Endothelial cell of umbilical vein (primary cell): ENCODE measurements at regions not wholly inside any gene's neighbourhood (a gene's known extent, or its start where the extent isn't known, plus 50 kb on each side); places are given as distances from the start of the nearest gene placed in this dataset.

Experiments used
- BruUV-seq: library from RNA; stranded (reverse); fragments of 400-500 nt; replicated peaks from 2 replicates; lab custom pipeline; 2021; lab: Mats Ljungman, UMichigan
- CTCF ChIA-PET: fragments of 300-600, 350-600 bp; sonication (Branson Sonifier 250); formaldehyde crosslinking; loops from one replicate; lab custom pipeline; 2021; ENCODE audit warnings: antibody characterized with exemption, inconsistent platforms; lab: Charles Lee
- POLR2A ChIA-PET: fragments of 300-600, 350-600 bp; sonication (Branson Sonifier 250); formaldehyde crosslinking; loops from one replicate; lab custom pipeline; 2021; ENCODE audit warnings: antibody characterized with exemption, inconsistent platforms; lab: Charles Lee
- DNase-seq: peaks from one replicate; pipeline ENCODE4 v3.0.0-alpha.2; 2011; ENCODE audit warnings: low read depth, low spot score
- FAIRE-seq: peaks from 2 replicates; lab custom pipeline; 2011; peaks lifted over from hg19 to GRCh38; lab: Jason Lieb, UNC
- H2AFZ ChIP-seq: 2 replicates; pipeline ENCODE4 v1.6.0; 2012; ENCODE audit warnings: low read depth, low read length, control low read depth, inconsistent platforms
- H3K27ac ChIP-seq: 2 replicates; pipeline ENCODE4 v1.5.1; 2011; ENCODE audit warnings: low read depth, mild to moderate bottlenecking, control low read depth, low read length, moderate library complexity; ENCODE audit not compliant: insufficient read depth
- H3K27me3 ChIP-seq, 2 experiments: 2 replicates each; pipeline versions ENCODE4 v1.6.0 to v1.6.1; 2011; ENCODE audit warnings: low read length in 2 of 2, mixed read lengths in 1 of 2; ENCODE audit not compliant: control insufficient read depth in 2 of 2, insufficient read depth in 2 of 2
- H3K36me3 ChIP-seq, 2 experiments: 2 replicates in 1 of 2; 3 replicates in 1 of 2; pipeline ENCODE4 v1.5.1; 2011; ENCODE audit warnings: low read length in 2 of 2, mild to moderate bottlenecking in 1 of 2, moderate library complexity in 1 of 2; ENCODE audit not compliant: control insufficient read depth in 2 of 2, insufficient read depth in 2 of 2; ENCODE audit errors: extremely low read depth in 1 of 2
- H3K4me1 ChIP-seq: 3 replicates; pipeline ENCODE4 v1.5.1; 2011; ENCODE audit warnings: mild to moderate bottlenecking, low read length; ENCODE audit not compliant: control insufficient read depth, insufficient read depth; ENCODE audit errors: extremely low read depth
- H3K4me2 ChIP-seq: 2 replicates; pipeline ENCODE4 v1.6.1; 2011; ENCODE audit warnings: low read length, control low read depth, mixed read lengths; ENCODE audit not compliant: insufficient read depth
- H3K4me3 ChIP-seq, 3 experiments: fragments of 200-600 bp in 1 of 3; sonication (generic), shearing (Covaris generic) in 1 of 3; replicated peaks in 1 of 3; 2 replicates each; pipeline ENCODE4 v1.5.1; 2011 to 2016; ENCODE audit warnings: control low read depth in 3 of 3, low read length in 3 of 3, mild to moderate bottlenecking in 2 of 3, inconsistent platforms in 1 of 3, low read depth in 1 of 3, moderate library complexity in 1 of 3; ENCODE audit not compliant: insufficient read depth in 1 of 3
- H3K79me2 ChIP-seq: 2 replicates; pipeline ENCODE4 v1.6.0; 2012; ENCODE audit warnings: low read length, inconsistent platforms; ENCODE audit not compliant: control insufficient read depth, insufficient read depth
- H3K9ac ChIP-seq: replicated peaks from 2 replicates; pipeline ENCODE3; 2011; ENCODE audit warnings: low read length, control low read depth; ENCODE audit not compliant: insufficient read depth; ENCODE audit errors: extremely low read depth
- H3K9me1 ChIP-seq: replicated peaks from 3 replicates; pipeline ENCODE4 v1.6.0; 2011; ENCODE audit warnings: mild to moderate bottlenecking, low read length; ENCODE audit not compliant: control insufficient read depth, insufficient read depth; ENCODE audit errors: extremely low read depth
- H3K9me3 ChIP-seq: replicated peaks from 2 replicates; pipeline ENCODE4 v1.5.1; 2012; ENCODE audit warnings: low read length, inconsistent platforms; ENCODE audit not compliant: control insufficient read depth, insufficient read depth
- H4K20me1 ChIP-seq: replicated peaks from 2 replicates; pipeline ENCODE3; 2011; ENCODE audit warnings: mild to moderate bottlenecking, low read length; ENCODE audit not compliant: control insufficient read depth, insufficient read depth; ENCODE audit errors: extremely low read depth
- CTCF ChIP-seq, 2 donors: IDR thresholded peaks; 1 replicate in 1 of 2; 2 replicates in 1 of 2; pipeline ENCODE4 v1.5.1; 2011; ENCODE audit warnings: low read length in 2 of 2, mild to moderate bottlenecking in 2 of 2, moderate library complexity in 2 of 2, control low read depth in 1 of 2, inconsistent platforms in 1 of 2, low read depth in 1 of 2; ENCODE audit not compliant: insufficient read depth in 1 of 2; ENCODE audit errors: extremely low read depth in 1 of 2
- EZH2 ChIP-seq: IDR thresholded peaks from 2 replicates; pipeline ENCODE4 v1.6.1; 2012; ENCODE audit warnings: borderline replicate concordance, low read depth, mild to moderate bottlenecking, moderate library complexity, low read length, inconsistent platforms; ENCODE audit not compliant: severe bottlenecking
- FOS ChIP-seq: IDR thresholded peaks from 2 replicates; pipeline ENCODE4 v1.6.1; 2011; ENCODE audit warnings: mild to moderate bottlenecking, low read length, moderate library complexity, borderline replicate concordance; ENCODE audit not compliant: insufficient read depth
- GATA2 ChIP-seq: IDR thresholded peaks from 2 replicates; pipeline ENCODE4 v1.7.0; 2011; ENCODE audit warnings: low read depth, mild to moderate bottlenecking, moderate library complexity, mixed read lengths, low read length; ENCODE audit not compliant: insufficient read length, insufficient read depth
- JUN ChIP-seq: IDR thresholded peaks from 2 replicates; pipeline ENCODE4 v1.6.1; 2011; ENCODE audit warnings: borderline replicate concordance, low read depth; ENCODE audit not compliant: insufficient read length, insufficient read depth
- MAX ChIP-seq: IDR thresholded peaks from 2 replicates; pipeline ENCODE4 v1.6.1; 2011; ENCODE audit not compliant: insufficient read depth, insufficient read length
- MYC ChIP-seq: IDR thresholded peaks from one replicate; pipeline ENCODE4 v1.6.1; 2011; ENCODE audit warnings: mild to moderate bottlenecking, low read depth, low read length
- POLR2A ChIP-seq: IDR thresholded peaks from 2 replicates; pipeline ENCODE4 v1.6.1; 2012; ENCODE audit warnings: low read depth, mild to moderate bottlenecking, control low read depth, low read length
- POLR2AphosphoS5 ChIP-seq: IDR thresholded peaks from 2 replicates; pipeline ENCODE4 v1.6.1; 2012; ENCODE audit warnings: low read depth, mild to moderate bottlenecking, control low read depth, low read length, moderate library complexity; ENCODE audit not compliant: insufficient read depth
- dilution Hi-C: fragments of 300-500 bp; cut with MboI; formaldehyde crosslinking; loops from one replicate; pipeline ENCODE4 v1.15.0; 2019; ENCODE audit warnings: low sequenced_read_pairs; ENCODE audit not compliant: extremely low pct_ligation_motif_present
- intact Hi-C: fragments of 100-400 bp; cut with micrococcal nuclease; formaldehyde crosslinking; loops from one replicate; pipeline ENCODE4 v1.10.0; 2022

GRCh38 chr9:90129446-90129845 lies 513.2 kb downstream of the DIRAS2 start:
- ChIA-PET CTCF (no interaction called here), POLR2A (no interaction called here)
- dilution Hi-C loops (no loop called here), intact Hi-C loops (no loop called here)
- no peaks in the 10 kb centered on the region for H3K9me1 ChIP-seq
- H3K9ac ChIP-seq: no peak overlapping the region
- no peaks in the 10 kb centered on the region for H3K4me1 ChIP-seq
- H3K27me3 ChIP-seq: no peaks in the 10 kb centered on the region
- DNase-seq (no peak), FAIRE-seq (no peak)
- H3K79me2 ChIP-seq: no peaks in the 10 kb centered on the region
- no peak overlapping the region for H3K4me3 ChIP-seq
- H4K20me1 ChIP-seq: no peaks in the 10 kb centered on the region
- no peaks in the 10 kb centered on the region for H3K36me3 ChIP-seq
- no peak overlapping the region for H3K4me2 ChIP-seq
- BruUV-seq: no TSS peak
- no peak overlapping the region for H3K27ac ChIP-seq
- H3K9me3 ChIP-seq: no peaks in the 10 kb centered on the region
- H2AFZ ChIP-seq: no peak overlapping the region
- no peak for TF ChIP-seq POLR2AphosphoS5
- TF ChIP-seq MAX: no peak
- TF ChIP-seq POLR2A: no peak

- no peak overlapping the region for H3K4me3 ChIP-seq
- FAIRE-seq (no peak), DNase-seq (no peak)
- no peaks in the 10 kb centered on the region for H3K4me1 ChIP-seq
- POLR2A ChIA-PET: no interaction called here
- H2AFZ ChIP-seq: no peak overlapping the region
- H3K9me3 ChIP-seq: no peaks in the 10 kb centered on the region
- dilution Hi-C loops (no loop called here), intact Hi-C loops (no loop called here)
- H3K4me2 ChIP-seq: no peak overlapping the region
- no peak overlapping the region for H3K27ac ChIP-seq
- TF ChIP-seq MYC (no peak), JUN (no peak), POLR2A (no peak), CTCF (IDR thresholded peaks at IDR 0.05; ENCODE audit: extremely low read depth in 1 of 2, insufficient read depth in 1 of 2, low read depth in 1 of 2, low read length in 2 of 2) (no peak), FOS (no peak), POLR2AphosphoS5 (no peak), GATA2 (no peak), EZH2 (no peak), MAX (no peak)
- H3K27me3 ChIP-seq: no peaks in the 10 kb centered on the region
- no peaks in the 10 kb centered on the region for H3K9me1 ChIP-seq
- no peaks in the 10 kb centered on the region for H3K36me3 ChIP-seq
- no peak overlapping the region for H3K9ac ChIP-seq
- H3K79me2 ChIP-seq: no peaks in the 10 kb centered on the region
- no TSS peak for BruUV-seq
- CTCF ChIA-PET: interaction anchor here (0.8 kb wide), 1 partner anchor 10 kb away, joined by 3 read pairs; no protein-coding TSS in a partner anchor
- no peaks in the 10 kb centered on the region for H4K20me1 ChIP-seq
Measured at GRCh38 chr9:90131568-90131967, 511.1 kb downstream of the DIRAS2 start.
